ENCODE measurements at regions not wholly inside any gene's neighbourhood (a gene's known extent, or its start where the extent isn't known, plus 50 kb on each side); places are given as distances from the start of the nearest gene placed in this dataset.

GRCh38 chr2:145813481-145813880, 1293.6 kb upstream of the ZEB2 start:
- TF ChIP-seq CTCF (conservative IDR thresholded peaks at IDR 0.05 in 1 of 2, IDR thresholded peaks at IDR 0.05 in 1 of 2; ENCODE audit: low read depth in 1 of 2, low read length in 2 of 2) (no peak), EZH2 (IDR thresholded peaks at IDR 0.05; ENCODE audit: low read length, missing control alignments) (no peak)

Measured in fibroblast of lung (primary cell).